ENCODE measurements at regions not wholly inside any gene's neighbourhood (a gene's known extent, or its start where the extent isn't known, plus 50 kb on each side); places are given as distances from the start of the nearest gene placed in this dataset.

DNA sequence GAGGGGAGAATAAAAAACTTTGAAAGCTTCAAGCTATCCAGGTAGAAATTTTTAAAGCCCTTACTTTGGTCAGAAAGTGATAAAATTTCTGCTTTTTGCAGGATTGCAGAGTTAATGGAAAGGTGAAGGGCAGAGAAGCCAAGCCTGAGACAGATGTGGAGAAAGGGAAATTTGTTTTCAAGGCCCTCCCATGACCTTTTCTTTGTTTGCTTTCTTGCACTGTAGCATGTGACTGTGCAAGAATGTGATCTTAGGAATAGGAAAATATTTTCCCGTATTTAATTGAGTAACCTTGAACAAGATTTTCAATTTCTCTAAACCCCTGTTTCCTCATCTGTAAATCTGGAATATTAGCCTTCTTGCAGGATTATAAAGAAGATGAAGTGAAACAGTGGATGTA, 307.2 kb downstream of the PPARGC1A start:
- TF ChIP-seq, protein P1, sequence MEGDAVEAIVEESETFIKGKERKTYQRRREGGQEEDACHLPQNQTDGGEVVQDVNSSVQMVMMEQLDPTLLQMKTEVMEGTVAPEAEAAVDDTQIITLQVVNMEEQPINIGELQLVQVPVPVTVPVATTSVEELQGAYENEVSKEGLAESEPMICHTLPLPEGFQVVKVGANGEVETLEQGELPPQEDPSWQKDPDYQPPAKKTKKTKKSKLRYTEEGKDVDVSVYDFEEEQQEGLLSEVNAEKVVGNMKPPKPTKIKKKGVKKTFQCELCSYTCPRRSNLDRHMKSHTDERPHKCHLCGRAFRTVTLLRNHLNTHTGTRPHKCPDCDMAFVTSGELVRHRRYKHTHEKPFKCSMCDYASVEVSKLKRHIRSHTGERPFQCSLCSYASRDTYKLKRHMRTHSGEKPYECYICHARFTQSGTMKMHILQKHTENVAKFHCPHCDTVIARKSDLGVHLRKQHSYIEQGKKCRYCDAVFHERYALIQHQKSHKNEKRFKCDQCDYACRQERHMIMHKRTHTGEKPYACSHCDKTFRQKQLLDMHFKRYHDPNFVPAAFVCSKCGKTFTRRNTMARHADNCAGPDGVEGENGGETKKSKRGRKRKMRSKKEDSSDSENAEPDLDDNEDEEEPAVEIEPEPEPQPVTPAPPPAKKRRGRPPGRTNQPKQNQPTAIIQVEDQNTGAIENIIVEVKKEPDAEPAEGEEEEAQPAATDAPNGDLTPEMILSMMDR (IDR thresholded peaks at IDR 0.05) = no peak
- TF ChIP-seq SIN3A (IDR thresholded peaks at IDR 0.05; ENCODE audit: borderline replicate concordance, insufficient read depth, low read depth, low read length) (no peak), TCF7L2 (IDR thresholded peaks at IDR 0.05; ENCODE audit: low read depth, low read length) (no peak), POLR2AphosphoS5 (IDR thresholded peaks at IDR 0.05; ENCODE audit: low read depth, low read length) (no peak)
- TF ChIP-seq, protein P2, sequence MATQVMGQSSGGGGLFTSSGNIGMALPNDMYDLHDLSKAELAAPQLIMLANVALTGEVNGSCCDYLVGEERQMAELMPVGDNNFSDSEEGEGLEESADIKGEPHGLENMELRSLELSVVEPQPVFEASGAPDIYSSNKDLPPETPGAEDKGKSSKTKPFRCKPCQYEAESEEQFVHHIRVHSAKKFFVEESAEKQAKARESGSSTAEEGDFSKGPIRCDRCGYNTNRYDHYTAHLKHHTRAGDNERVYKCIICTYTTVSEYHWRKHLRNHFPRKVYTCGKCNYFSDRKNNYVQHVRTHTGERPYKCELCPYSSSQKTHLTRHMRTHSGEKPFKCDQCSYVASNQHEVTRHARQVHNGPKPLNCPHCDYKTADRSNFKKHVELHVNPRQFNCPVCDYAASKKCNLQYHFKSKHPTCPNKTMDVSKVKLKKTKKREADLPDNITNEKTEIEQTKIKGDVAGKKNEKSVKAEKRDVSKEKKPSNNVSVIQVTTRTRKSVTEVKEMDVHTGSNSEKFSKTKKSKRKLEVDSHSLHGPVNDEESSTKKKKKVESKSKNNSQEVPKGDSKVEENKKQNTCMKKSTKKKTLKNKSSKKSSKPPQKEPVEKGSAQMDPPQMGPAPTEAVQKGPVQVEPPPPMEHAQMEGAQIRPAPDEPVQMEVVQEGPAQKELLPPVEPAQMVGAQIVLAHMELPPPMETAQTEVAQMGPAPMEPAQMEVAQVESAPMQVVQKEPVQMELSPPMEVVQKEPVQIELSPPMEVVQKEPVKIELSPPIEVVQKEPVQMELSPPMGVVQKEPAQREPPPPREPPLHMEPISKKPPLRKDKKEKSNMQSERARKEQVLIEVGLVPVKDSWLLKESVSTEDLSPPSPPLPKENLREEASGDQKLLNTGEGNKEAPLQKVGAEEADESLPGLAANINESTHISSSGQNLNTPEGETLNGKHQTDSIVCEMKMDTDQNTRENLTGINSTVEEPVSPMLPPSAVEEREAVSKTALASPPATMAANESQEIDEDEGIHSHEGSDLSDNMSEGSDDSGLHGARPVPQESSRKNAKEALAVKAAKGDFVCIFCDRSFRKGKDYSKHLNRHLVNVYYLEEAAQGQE (IDR thresholded peaks at IDR 0.05; ENCODE audit: insufficient read depth in 1 of 2, low read depth in 2 of 2, low read length in 1 of 2) = no peak
- Histone ChIP-seq H3K27me3 (ENCODE audit: control insufficient read depth, insufficient read depth, low read length) (no peaks in the 10 kb centered on the region), H3K4me1 (ENCODE audit: control insufficient read depth, insufficient read depth, low read length) (no peaks in the 10 kb centered on the region), H3K9me3 (ENCODE audit: control insufficient read depth, insufficient read depth, low read depth, low read length) (no peaks in the 10 kb centered on the region), H3K4me3 (ENCODE audit: low read depth in 2 of 2, low read length in 2 of 2) (no peak overlapping the region), H3K27ac (ENCODE audit: low read length) (no peak overlapping the region), H3K36me3 (ENCODE audit: control insufficient read depth, insufficient read depth, low read length) (no peaks in the 10 kb centered on the region)
- POLR2A ChIA-PET = no interaction called here
- no TSS peak for BruUV-seq (replicated peaks)
- DNase-seq (ENCODE audit: low read depth, low spot score) = no peak
- intact Hi-C loops (cut with micrococcal nuclease; ENCODE audit: unreplicated experiment) (no loop called here), in situ Hi-C loops (cut with HindIII; ENCODE audit: low pct_unique_long_range_greater_than_20kb, low sequenced_read_pairs) (no loop called here)
- ATAC-seq = no peak
- CTCF ChIA-PET = no interaction called here

DNA sequence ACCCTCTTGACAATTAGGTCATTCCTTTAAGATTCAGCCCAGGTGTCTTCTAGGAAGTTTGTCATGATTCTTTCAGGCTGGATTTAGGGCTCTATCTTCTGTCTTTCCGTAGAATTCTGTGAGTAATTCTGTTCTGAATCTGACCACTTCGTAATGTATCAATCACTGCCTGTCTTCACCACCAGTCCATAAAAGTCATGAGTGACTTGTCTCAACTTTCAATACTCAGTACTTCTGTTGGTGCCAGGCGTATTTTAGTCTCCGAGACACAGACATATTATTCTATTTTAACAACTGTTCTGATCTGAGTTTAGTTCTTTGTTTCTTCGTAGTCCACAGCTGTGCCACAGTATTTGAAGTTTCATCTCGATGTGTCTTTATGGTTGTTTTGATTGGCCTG, 310.7 kb downstream of the PPARGC1A start:
- Histone ChIP-seq H3K9me3 (ENCODE audit: control insufficient read depth, insufficient read depth, low read depth, low read length) (no peaks in the 10 kb centered on the region), H3K27ac (ENCODE audit: low read length) (no peak overlapping the region), H3K4me3 (ENCODE audit: low read depth in 2 of 2, low read length in 2 of 2) (no peak overlapping the region), H3K4me1 (ENCODE audit: control insufficient read depth, insufficient read depth, low read length) (no peaks in the 10 kb centered on the region), H3K36me3 (ENCODE audit: control insufficient read depth, insufficient read depth, low read length) (no peaks in the 10 kb centered on the region), H3K27me3 (ENCODE audit: control insufficient read depth, insufficient read depth, low read length) (no peaks in the 10 kb centered on the region)
- POLR2A ChIA-PET = no interaction called here
- CTCF ChIA-PET = no interaction called here
- DNase-seq (ENCODE audit: low read depth, low spot score) (no peak), ATAC-seq (no peak)
- intact Hi-C loops (cut with micrococcal nuclease; ENCODE audit: unreplicated experiment) = no loop called here
- no TSS peak for BruUV-seq (replicated peaks)
- TF ChIP-seq, protein P1 (IDR thresholded peaks at IDR 0.05) = no peak
- no peak for TF ChIP-seq TCF7L2 (IDR thresholded peaks at IDR 0.05; ENCODE audit: low read depth, low read length)
- TF ChIP-seq, protein P2 (IDR thresholded peaks at IDR 0.05; ENCODE audit: insufficient read depth in 1 of 2, low read depth in 2 of 2, low read length in 1 of 2) = no peak
- no peak for TF ChIP-seq POLR2AphosphoS5 (IDR thresholded peaks at IDR 0.05; ENCODE audit: low read depth, low read length)
- TF ChIP-seq SIN3A (IDR thresholded peaks at IDR 0.05; ENCODE audit: borderline replicate concordance, insufficient read depth, low read depth, low read length) = no peak
- in situ Hi-C loops (cut with HindIII; ENCODE audit: low pct_unique_long_range_greater_than_20kb, low sequenced_read_pairs) = no loop called here
